CD14-positive monocyte (primary cell): ENCODE measurements at regions not wholly inside any gene's neighbourhood (a gene's known extent, or its start where the extent isn't known, plus 50 kb on each side); places are given as distances from the start of the nearest gene placed in this dataset.
A peak's percentile ranks its signal among the peaks of the same experiment; 100 is the strongest.

Experiments
- DNase-seq, 3 donors: peaks; one replicate each; pipeline ENCODE4 v3.0.0-alpha.2; 2011 to 2022
- H2AFZ ChIP-seq: 2 replicates; pipeline ENCODE4 v1.6.0; 2012; ENCODE audit warnings: mild to moderate bottlenecking, low read depth, low read length, inconsistent platforms; ENCODE audit not compliant: insufficient read depth, poor library complexity, severe bottlenecking
- H3K27ac ChIP-seq, 2 donors: 1 replicate in 1 of 2; 2 replicates in 1 of 2; pipeline ENCODE4 v1.5.1; 2012 to 2013; ENCODE audit warnings: low read length in 2 of 2, control low read depth in 1 of 2, inconsistent platforms in 1 of 2, low read depth in 1 of 2, mild to moderate bottlenecking in 1 of 2
- H3K27me3 ChIP-seq, 2 donors: one replicate each; pipeline versions ENCODE4 v1.6.0 to v1.6.1; 2011 to 2013; ENCODE audit warnings: low read length in 2 of 2; ENCODE audit not compliant: control insufficient read depth in 2 of 2, insufficient read depth in 2 of 2
- H3K36me3 ChIP-seq, 2 donors: replicated peaks in 1 of 2; 1 replicate in 1 of 2; 2 replicates in 1 of 2; pipeline versions ENCODE4 v1.5.1 to v1.6.1; 2012 to 2013; ENCODE audit warnings: low read length in 2 of 2, control low read depth in 1 of 2, inconsistent platforms in 1 of 2, mild to moderate bottlenecking in 1 of 2; ENCODE audit not compliant: insufficient read depth in 2 of 2, control insufficient read depth in 1 of 2
- H3K4me1 ChIP-seq, 2 donors: 1 replicate in 1 of 2; 2 replicates in 1 of 2; pipeline versions ENCODE4 v1.5.1 to v1.6.1; 2012 to 2013; ENCODE audit warnings: low read length in 2 of 2, control low read depth in 1 of 2, inconsistent platforms in 1 of 2, mild to moderate bottlenecking in 1 of 2, moderate library complexity in 1 of 2; ENCODE audit not compliant: insufficient read depth in 2 of 2, control insufficient read depth in 1 of 2
- H3K4me2 ChIP-seq: replicated peaks from 2 replicates; pipeline ENCODE3; 2012; ENCODE audit warnings: low read length, moderate library complexity, mild to moderate bottlenecking; ENCODE audit not compliant: poor library complexity, severe bottlenecking; ENCODE audit errors: extremely low read depth
- H3K4me3 ChIP-seq, 3 experiments: fragments of 200-600 bp in 1 of 3; sonication (generic) in 1 of 3; replicated peaks in 1 of 3; 1 replicate in 2 of 3; 2 replicates in 1 of 3; pipeline ENCODE4 v1.5.1; 2011 to 2013; ENCODE audit warnings: low read length in 3 of 3, mild to moderate bottlenecking in 3 of 3, control low read depth in 2 of 3, low read depth in 2 of 3, inconsistent platforms in 1 of 3, moderate library complexity in 1 of 3
- H3K79me2 ChIP-seq: 2 replicates; pipeline ENCODE4 v1.6.0; 2012; ENCODE audit warnings: mild to moderate bottlenecking, control low read depth, inconsistent platforms, low read length, moderate library complexity; ENCODE audit not compliant: insufficient read depth
- H3K9ac ChIP-seq: 2 replicates; pipeline ENCODE4 v1.6.0; 2017; ENCODE audit warnings: low read length, mild to moderate bottlenecking; ENCODE audit not compliant: insufficient read depth, poor library complexity, severe bottlenecking
- H3K9me3 ChIP-seq, 2 donors: replicated peaks in 1 of 2; 1 replicate in 1 of 2; 2 replicates in 1 of 2; pipeline versions ENCODE4 v1.5.1 to v1.6.1; 2012 to 2013; ENCODE audit warnings: low read length in 2 of 2, control low read depth in 1 of 2; ENCODE audit not compliant: control insufficient read depth in 1 of 2, insufficient read depth in 1 of 2
- H4K20me1 ChIP-seq: 2 replicates; pipeline ENCODE4 v1.6.0; 2012; ENCODE audit warnings: mild to moderate bottlenecking, low read length, control low read depth, moderate library complexity; ENCODE audit not compliant: insufficient read depth
- H3K27ac Mint-ChIP-seq, 7 donors: one replicate each; pipeline ENCODE4 v1.8.0; 2020; ENCODE audit warnings: mild to moderate bottlenecking in 7 of 7, mixed read lengths in 7 of 7, moderate library complexity in 6 of 7, inconsistent platforms in 2 of 7
- H3K27me3 Mint-ChIP-seq, 3 donors: one replicate each; pipeline ENCODE4 v1.8.0; 2021 to 2022; ENCODE audit warnings: low read depth in 3 of 3, mild to moderate bottlenecking in 3 of 3, mixed read lengths in 3 of 3, moderate library complexity in 3 of 3, inconsistent platforms in 1 of 3
- H3K36me3 Mint-ChIP-seq, 2 donors: one replicate each; pipeline ENCODE4 v1.8.0; 2020; ENCODE audit warnings: mixed read lengths in 2 of 2, inconsistent platforms in 1 of 2, mild to moderate bottlenecking in 1 of 2
- H3K4me1 Mint-ChIP-seq: one replicate; pipeline ENCODE4 v1.8.0; 2020; ENCODE audit warnings: mild to moderate bottlenecking, mixed read lengths
- H3K4me3 Mint-ChIP-seq, 2 donors: one replicate each; pipeline ENCODE4 v1.8.0; 2020; ENCODE audit warnings: mild to moderate bottlenecking in 2 of 2, mixed read lengths in 2 of 2, moderate library complexity in 1 of 2
- H3K9me3 Mint-ChIP-seq, 7 donors: one replicate each; pipeline ENCODE4 v1.8.0; 2020 to 2022; ENCODE audit warnings: mixed read lengths in 7 of 7, mild to moderate bottlenecking in 6 of 7, moderate library complexity in 6 of 7, inconsistent platforms in 2 of 7
- WGBS: methylation state at CpG from one replicate; pipeline ENCODE4 v1.1.5; 2013; ENCODE audit warnings: missing lambda C conversion rate; ENCODE audit not compliant: insufficient coverage; 5-methylcytosine and 5-hydroxymethylcytosine counted together
- intact Hi-C, 2 donors: fragments of 100-400 bp; cut with micrococcal nuclease; formaldehyde crosslinking; loops; one replicate each; pipeline versions ENCODE4 v1.15.0 to v1.15.1; 2023
- TF ChIP-seq, protein P1 (sequence below): fragments of 200-600 bp; IDR thresholded peaks from one replicate; pipeline ENCODE4 v1.8.0; 2022; ENCODE audit warnings: antibody characterized with exemption, mild to moderate bottlenecking

DNA sequence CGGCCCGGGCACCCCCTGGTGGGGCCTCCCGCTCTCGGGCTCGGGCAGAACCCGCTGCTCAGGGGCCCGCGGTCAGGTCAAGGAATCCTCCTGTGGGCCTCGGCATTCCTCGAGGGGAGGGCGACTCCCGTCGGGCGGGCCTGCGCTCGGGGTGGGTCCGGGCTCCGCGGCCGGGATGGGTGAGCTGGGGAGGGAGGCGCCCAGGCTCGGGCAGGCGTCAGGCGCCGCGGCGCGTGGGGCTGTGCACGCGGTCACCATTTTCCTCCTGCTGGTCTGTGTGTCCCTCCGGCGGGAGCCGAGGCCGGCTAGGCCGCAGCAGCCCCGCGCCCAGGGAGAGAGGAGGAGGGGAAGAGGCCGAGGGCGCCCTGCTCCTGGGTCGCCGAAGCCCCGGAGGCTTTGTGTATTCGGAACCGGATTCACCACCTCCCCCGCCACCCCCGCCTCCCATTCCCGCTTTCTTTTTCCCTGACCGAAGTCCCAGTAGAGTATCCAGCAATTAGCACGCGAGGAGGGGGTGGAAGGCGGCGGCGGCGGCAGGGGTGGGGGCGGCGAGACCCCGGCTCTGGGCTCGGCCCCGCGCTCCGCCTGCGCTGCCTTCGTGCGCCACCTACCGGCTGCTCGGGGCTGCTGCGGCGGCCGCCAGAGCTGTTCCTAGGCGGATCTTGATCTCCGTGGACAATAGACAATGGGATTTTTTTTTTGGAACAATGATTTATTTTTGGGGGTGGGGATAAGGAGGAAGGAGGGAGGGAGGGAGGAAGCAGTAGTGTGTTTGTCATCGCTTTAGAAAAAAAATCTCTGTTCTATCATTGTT is 99.0 kb upstream of the MAML3 start:
- peaks cover 0 to 6% (median 2%) of the 10 kb centered on the region in 3 donors for H3K27me3 Mint-ChIP-seq
- no peaks in the 10 kb centered on the region for H3K36me3 ChIP-seq
- H3K36me3 Mint-ChIP-seq, result peaks cover 0 to 4% of the 10 kb centered on the region in 2 donors
- intact Hi-C loops, result loop anchor here (2.0 to 10.0 kb wide), 8 partner anchors 100 to 1068 kb away; partner anchors contain the start of gene MAML3 (in 1 of the 2)
- H4K20me1 ChIP-seq, result no peaks in the 10 kb centered on the region
- H3K4me3 ChIP-seq, result peak overlapping the region; percentile 52 to 77 (median 70)
- H3K27ac ChIP-seq, result peak overlapping the region in 1 of 2 donors; percentile 74
- H3K4me3 Mint-ChIP-seq, result peak overlapping the region; percentile 65 to 80
- no peaks in the 10 kb centered on the region for H3K27me3 ChIP-seq
- H3K4me1 Mint-ChIP-seq, result peaks cover 55% of the 10 kb centered on the region
- peak overlapping the region in 4 of 7 donors; percentile 20 to 81 (median 42) for H3K27ac Mint-ChIP-seq
- under 1% methylated on average over 45 of the region's 72 CpGs for WGBS
- TF ChIP-seq, protein P1, sequence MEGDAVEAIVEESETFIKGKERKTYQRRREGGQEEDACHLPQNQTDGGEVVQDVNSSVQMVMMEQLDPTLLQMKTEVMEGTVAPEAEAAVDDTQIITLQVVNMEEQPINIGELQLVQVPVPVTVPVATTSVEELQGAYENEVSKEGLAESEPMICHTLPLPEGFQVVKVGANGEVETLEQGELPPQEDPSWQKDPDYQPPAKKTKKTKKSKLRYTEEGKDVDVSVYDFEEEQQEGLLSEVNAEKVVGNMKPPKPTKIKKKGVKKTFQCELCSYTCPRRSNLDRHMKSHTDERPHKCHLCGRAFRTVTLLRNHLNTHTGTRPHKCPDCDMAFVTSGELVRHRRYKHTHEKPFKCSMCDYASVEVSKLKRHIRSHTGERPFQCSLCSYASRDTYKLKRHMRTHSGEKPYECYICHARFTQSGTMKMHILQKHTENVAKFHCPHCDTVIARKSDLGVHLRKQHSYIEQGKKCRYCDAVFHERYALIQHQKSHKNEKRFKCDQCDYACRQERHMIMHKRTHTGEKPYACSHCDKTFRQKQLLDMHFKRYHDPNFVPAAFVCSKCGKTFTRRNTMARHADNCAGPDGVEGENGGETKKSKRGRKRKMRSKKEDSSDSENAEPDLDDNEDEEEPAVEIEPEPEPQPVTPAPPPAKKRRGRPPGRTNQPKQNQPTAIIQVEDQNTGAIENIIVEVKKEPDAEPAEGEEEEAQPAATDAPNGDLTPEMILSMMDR, result peak; percentile 98
- H2AFZ ChIP-seq, result peak overlapping the region; percentile 97
- DNase-seq, result peak; percentile 36 to 70 (median 48)
- H3K79me2 ChIP-seq, result no peaks in the 10 kb centered on the region
- H3K4me2 ChIP-seq, result peak overlapping the region; percentile 84
- H3K9me3 ChIP-seq, result no peaks in the 10 kb centered on the region
- peaks cover 22 to 28% of the 10 kb centered on the region in 2 donors for H3K4me1 ChIP-seq
- peaks cover 0 to 3% (median 0%) of the 10 kb centered on the region in 7 donors for H3K9me3 Mint-ChIP-seq
- H3K9ac ChIP-seq, result peak overlapping the region; percentile 72

DNA sequence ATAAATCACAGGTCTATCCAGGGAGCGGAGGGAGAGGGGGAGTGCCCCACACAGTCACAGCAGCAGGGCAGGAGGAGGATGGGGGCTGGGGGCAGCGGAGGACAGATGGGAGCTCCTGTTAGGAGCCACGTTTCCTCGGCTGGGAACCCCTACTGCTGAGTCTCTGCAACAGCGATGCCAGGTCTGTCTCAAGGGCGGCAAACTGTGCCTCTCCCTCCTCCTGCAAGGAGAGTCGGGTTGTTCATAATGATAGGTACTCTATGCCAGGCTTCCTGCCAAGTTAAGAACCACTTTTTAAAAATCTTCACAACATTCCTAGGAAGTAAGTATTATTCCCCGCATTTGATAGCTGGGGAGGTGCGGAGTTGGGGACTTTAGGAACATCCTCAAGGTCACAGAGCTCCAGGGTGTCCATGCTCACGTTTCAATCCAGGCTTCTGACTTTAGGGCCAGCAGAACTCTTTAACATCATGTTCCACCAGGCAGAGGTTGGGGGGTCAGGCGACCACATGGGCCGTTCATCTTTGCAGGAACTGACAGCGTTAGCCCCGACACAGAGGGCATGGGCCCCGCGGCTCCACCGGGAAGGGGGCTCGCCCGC is 98.3 kb upstream of the MAML3 start:
- H3K4me3 ChIP-seq, result peak overlapping the region; percentile 52 to 77 (median 70)
- H4K20me1 ChIP-seq, result no peaks in the 10 kb centered on the region
- Mint-ChIP-seq H3K27me3 (peaks cover 0 to 6% (median 2%) of the 10 kb centered on the region in 3 donors), H3K27ac (peak overlapping the region in 4 of 7 donors; percentile 11 to 79 (median 61)), H3K36me3 (peaks cover 0 to 3% of the 10 kb centered on the region in 2 donors), H3K4me1 (peaks cover 54% of the 10 kb centered on the region), H3K4me3 (peak overlapping the region; percentile 77 to 80), H3K9me3 (peaks cover 0 to 3% (median 0%) of the 10 kb centered on the region in 7 donors)
- H3K9me3 ChIP-seq, result no peaks in the 10 kb centered on the region
- H3K27ac ChIP-seq, result peak overlapping the region in 1 of 2 donors; percentile 74
- peak overlapping the region; percentile 72 for H3K9ac ChIP-seq
- intact Hi-C loops, result loop anchor here (2.0 to 10.0 kb wide), 8 partner anchors 99 to 1067 kb away; partner anchors contain the start of gene MAML3 (in 1 of the 2)
- no peaks in the 10 kb centered on the region for H3K79me2 ChIP-seq
- no peaks in the 10 kb centered on the region for H3K27me3 ChIP-seq
- DNase-seq, result no peak
- WGBS, result 8% methylated on average over 13 of the region's 19 CpGs
- TF ChIP-seq, protein P1, result no peak
- no peaks in the 10 kb centered on the region for H3K36me3 ChIP-seq
- peaks cover 22 to 28% of the 10 kb centered on the region in 2 donors for H3K4me1 ChIP-seq
- peak overlapping the region; percentile 97 for H2AFZ ChIP-seq
- H3K4me2 ChIP-seq, result peak overlapping the region; percentile 84
